Peyer's patch (tissue), 4 donors: ENCODE measurements at regions not wholly inside any gene's neighbourhood (a gene's known extent, or its start where the extent isn't known, plus 50 kb on each side); places are given as distances from the start of the nearest gene placed in this dataset.

Experiments used
- CTCF ChIP-seq, 6 experiments: fragments of 450-650 bp in 4 of 6; fragments of 200-600 bp in 2 of 6; sonication (generic) in 1 of 6; IDR thresholded peaks; one replicate each; pipeline ENCODE4 v1.5.1; 2017 to 2019; ENCODE audit warnings: antibody characterized with exemption in 6 of 6, mild to moderate bottlenecking in 3 of 6, moderate library complexity in 1 of 6
- POLR2A ChIP-seq, 2 donors: fragments of 450-650 bp; IDR thresholded peaks; one replicate each; pipeline ENCODE4 v1.5.1; 2017; ENCODE audit warnings: antibody characterized with exemption in 2 of 2, mild to moderate bottlenecking in 2 of 2, moderate library complexity in 2 of 2

- TF ChIP-seq POLR2A (IDR thresholded peaks at IDR 0.05) (no peak), CTCF (IDR thresholded peaks at IDR 0.05) (no peak)
These were observed 167.3 kb downstream of the HRH4 start for GRCh38 chr18:24627644-24628315.
